ENCODE measurements at regions not wholly inside any gene's neighbourhood (a gene's known extent, or its start where the extent isn't known, plus 50 kb on each side); places are given as distances from the start of the nearest gene placed in this dataset.

DNA sequence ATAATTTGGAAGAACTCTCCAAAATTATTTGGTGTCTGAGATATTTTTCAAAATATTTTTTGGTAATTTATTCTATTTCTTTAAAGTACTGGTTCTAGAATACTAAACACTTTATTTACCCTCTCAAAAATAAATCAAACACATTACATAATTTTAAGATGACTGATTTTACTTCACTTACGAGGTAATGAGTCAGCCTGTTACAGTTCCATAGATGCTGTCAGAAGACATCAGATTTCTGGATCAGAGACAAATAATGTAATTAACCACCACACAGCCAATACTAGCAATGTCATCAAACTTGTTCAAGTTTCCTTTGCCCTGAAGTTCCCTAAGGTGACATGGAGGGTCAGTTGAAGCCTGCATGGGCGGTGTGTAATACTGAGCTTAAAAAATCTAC lies 106.1 kb upstream of the CDH9 start:
- intact Hi-C loops (cut with micrococcal nuclease): no loop called here
- peaks cover 3% of the 10 kb centered on the region for H3K9me3 Mint-ChIP-seq
- ATAC-seq (no peak), DNase-seq (no peak)
- H3K4me1 Mint-ChIP-seq (ENCODE audit: low read depth): no peaks in the 10 kb centered on the region
- H3K4me3 Mint-ChIP-seq: no peak overlapping the region
- POLR2A ChIA-PET: no interaction called here
- H3K27ac Mint-ChIP-seq: no peak overlapping the region
- H3K36me3 Mint-ChIP-seq (ENCODE audit: low read depth): no peaks in the 10 kb centered on the region
- H3K27me3 Mint-ChIP-seq: no peaks in the 10 kb centered on the region
- CTCF ChIA-PET: no interaction called here
- TF ChIP-seq, protein P1, sequence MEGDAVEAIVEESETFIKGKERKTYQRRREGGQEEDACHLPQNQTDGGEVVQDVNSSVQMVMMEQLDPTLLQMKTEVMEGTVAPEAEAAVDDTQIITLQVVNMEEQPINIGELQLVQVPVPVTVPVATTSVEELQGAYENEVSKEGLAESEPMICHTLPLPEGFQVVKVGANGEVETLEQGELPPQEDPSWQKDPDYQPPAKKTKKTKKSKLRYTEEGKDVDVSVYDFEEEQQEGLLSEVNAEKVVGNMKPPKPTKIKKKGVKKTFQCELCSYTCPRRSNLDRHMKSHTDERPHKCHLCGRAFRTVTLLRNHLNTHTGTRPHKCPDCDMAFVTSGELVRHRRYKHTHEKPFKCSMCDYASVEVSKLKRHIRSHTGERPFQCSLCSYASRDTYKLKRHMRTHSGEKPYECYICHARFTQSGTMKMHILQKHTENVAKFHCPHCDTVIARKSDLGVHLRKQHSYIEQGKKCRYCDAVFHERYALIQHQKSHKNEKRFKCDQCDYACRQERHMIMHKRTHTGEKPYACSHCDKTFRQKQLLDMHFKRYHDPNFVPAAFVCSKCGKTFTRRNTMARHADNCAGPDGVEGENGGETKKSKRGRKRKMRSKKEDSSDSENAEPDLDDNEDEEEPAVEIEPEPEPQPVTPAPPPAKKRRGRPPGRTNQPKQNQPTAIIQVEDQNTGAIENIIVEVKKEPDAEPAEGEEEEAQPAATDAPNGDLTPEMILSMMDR (IDR thresholded peaks at IDR 0.05): no peak

DNA sequence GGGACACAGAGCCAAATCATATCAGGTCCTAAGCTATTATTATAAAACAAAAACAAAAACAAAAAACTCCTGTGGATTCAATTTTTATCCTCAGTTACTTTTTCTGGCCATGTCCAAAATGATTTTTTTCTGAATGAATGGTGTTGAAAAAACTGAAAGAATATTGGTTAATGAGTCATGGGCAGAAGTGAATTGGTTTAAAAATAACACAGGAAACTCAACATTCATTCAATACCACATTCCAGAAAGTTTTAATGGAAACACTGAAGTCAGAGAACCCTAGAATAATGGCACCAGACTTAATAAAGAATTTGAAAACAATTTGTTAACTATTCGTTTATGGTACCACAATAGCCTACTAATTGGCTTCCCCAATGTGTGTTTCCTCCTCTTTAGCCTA lies 102.4 kb upstream of the CDH9 start:
- TF ChIP-seq, protein P1 (IDR thresholded peaks at IDR 0.05): no peak
- intact Hi-C loops (cut with micrococcal nuclease): no loop called here
- Mint-ChIP-seq H3K36me3 (ENCODE audit: low read depth) (no peaks in the 10 kb centered on the region), H3K4me1 (ENCODE audit: low read depth) (no peaks in the 10 kb centered on the region), H3K27ac (no peak overlapping the region), H3K9me3 (peaks cover 12% of the 10 kb centered on the region), H3K27me3 (no peaks in the 10 kb centered on the region), H3K4me3 (no peak overlapping the region)
- ChIA-PET CTCF (no interaction called here), POLR2A (no interaction called here)
- DNase-seq: no peak
- ATAC-seq: no peak

DNA sequence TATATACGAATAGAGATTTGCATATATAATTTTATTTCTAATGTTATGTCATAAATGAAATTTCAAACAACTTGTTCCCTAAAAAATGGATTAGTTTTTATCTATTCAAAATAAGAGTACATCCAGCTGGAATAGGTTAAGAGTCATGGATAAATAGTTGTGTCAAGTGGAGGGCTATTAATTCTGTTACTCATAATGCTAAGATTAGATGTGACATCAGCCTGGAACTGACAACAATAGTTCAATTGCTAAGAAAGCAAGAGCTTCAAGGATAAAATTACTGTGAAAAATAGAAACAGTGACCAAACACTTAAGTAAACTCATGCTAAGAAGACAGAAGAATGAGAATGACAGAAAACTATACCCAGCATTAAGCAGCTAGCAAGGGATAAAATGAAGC lies 92.2 kb upstream of the CDH9 start:
- H3K4me1 Mint-ChIP-seq (ENCODE audit: low read depth): no peaks in the 10 kb centered on the region
- peaks cover 10% of the 10 kb centered on the region for H3K9me3 Mint-ChIP-seq
- no peaks in the 10 kb centered on the region for H3K36me3 Mint-ChIP-seq (ENCODE audit: low read depth)
- ChIA-PET POLR2A (no interaction called here), CTCF (no interaction called here)
- TF ChIP-seq, protein P1 (IDR thresholded peaks at IDR 0.05): no peak
- DNase-seq (no peak), ATAC-seq (no peak)
- no peak overlapping the region for H3K4me3 Mint-ChIP-seq
- H3K27me3 Mint-ChIP-seq: no peaks in the 10 kb centered on the region
- intact Hi-C loops (cut with micrococcal nuclease): no loop called here
- no peak overlapping the region for H3K27ac Mint-ChIP-seq

DNA sequence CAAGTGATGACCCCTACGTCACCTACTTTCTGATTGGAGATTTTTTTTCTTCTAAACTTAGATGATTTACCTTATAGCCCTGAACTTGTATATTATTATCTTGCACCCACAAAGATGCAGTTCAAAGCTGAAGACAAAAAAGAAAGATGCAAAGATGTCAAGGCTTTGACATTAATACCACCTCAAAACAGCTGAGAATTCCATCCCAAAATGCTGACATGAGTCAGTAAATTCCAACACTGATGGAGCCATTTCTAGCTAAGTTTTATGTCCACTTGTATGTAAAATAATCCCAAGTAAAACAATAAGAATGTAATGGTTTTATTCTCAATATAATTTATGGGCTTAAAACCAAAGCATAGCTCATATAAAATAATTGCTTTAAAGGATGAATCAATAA lies 91.5 kb upstream of the CDH9 start:
- TF ChIP-seq, protein P1 (IDR thresholded peaks at IDR 0.05): no peak
- intact Hi-C loops (cut with micrococcal nuclease): no loop called here
- Mint-ChIP-seq H3K9me3 (peaks cover 7% of the 10 kb centered on the region), H3K27me3 (no peaks in the 10 kb centered on the region), H3K4me3 (no peak overlapping the region), H3K27ac (no peak overlapping the region), H3K36me3 (ENCODE audit: low read depth) (no peaks in the 10 kb centered on the region), H3K4me1 (ENCODE audit: low read depth) (no peaks in the 10 kb centered on the region)
- ATAC-seq (no peak), DNase-seq (no peak)
- ChIA-PET POLR2A (no interaction called here), CTCF (no interaction called here)

DNA sequence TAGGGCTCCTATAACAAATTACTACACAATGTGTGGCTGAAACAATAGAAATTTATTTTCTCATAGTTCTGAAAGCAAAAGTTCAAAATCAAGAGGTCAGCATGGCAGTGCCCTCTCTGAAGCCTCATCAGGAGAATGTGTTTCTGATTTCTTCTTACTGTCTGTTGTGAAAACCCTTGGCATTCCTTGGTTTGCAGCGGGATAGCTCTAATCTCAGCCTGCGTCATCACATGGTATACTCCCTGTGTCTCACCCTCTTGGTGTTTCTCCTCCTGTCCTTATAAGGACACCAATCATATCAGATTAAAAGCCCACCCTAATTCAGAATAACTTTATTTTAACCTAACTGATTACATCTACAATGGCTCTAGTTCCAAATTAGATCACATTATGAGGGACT lies 87.5 kb upstream of the CDH9 start:
- Mint-ChIP-seq H3K27me3 (no peaks in the 10 kb centered on the region), H3K4me3 (no peak overlapping the region), H3K36me3 (ENCODE audit: low read depth) (no peaks in the 10 kb centered on the region), H3K9me3 (peaks cover 6% of the 10 kb centered on the region), H3K27ac (no peak overlapping the region), H3K4me1 (ENCODE audit: low read depth) (no peaks in the 10 kb centered on the region)
- CTCF ChIA-PET: no interaction called here
- POLR2A ChIA-PET: no interaction called here
- DNase-seq: no peak
- no peak for ATAC-seq
- intact Hi-C loops (cut with micrococcal nuclease): no loop called here
- TF ChIP-seq, protein P1 (IDR thresholded peaks at IDR 0.05): no peak
